ENCODE measurements at regions not wholly inside any gene's neighbourhood (a gene's known extent, or its start where the extent isn't known, plus 50 kb on each side); places are given as distances from the start of the nearest gene placed in this dataset.

DNA sequence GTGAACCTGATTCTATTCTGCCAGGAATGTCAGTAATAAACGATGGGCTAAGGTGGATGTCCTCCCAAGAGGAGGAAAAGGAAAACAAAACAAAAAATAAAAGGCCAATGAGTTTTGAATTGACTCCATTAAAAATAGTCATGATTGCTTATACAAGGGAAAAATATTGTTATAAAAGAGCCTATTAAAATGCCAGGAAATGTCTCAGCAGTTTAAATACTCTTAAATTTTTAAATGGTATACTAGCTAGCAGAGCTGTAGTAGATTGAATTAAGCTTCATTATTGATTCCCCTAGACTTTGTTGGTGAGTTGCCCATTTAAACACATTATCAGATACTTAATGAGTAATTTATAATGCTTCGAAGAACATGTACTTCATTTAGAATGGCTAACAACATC is 990.9 kb upstream of the GJE1 start:
- no peak for TF ChIP-seq EZH2 (IDR thresholded peaks at IDR 0.05; ENCODE audit: low read depth)
- TF ChIP-seq, protein P1, sequence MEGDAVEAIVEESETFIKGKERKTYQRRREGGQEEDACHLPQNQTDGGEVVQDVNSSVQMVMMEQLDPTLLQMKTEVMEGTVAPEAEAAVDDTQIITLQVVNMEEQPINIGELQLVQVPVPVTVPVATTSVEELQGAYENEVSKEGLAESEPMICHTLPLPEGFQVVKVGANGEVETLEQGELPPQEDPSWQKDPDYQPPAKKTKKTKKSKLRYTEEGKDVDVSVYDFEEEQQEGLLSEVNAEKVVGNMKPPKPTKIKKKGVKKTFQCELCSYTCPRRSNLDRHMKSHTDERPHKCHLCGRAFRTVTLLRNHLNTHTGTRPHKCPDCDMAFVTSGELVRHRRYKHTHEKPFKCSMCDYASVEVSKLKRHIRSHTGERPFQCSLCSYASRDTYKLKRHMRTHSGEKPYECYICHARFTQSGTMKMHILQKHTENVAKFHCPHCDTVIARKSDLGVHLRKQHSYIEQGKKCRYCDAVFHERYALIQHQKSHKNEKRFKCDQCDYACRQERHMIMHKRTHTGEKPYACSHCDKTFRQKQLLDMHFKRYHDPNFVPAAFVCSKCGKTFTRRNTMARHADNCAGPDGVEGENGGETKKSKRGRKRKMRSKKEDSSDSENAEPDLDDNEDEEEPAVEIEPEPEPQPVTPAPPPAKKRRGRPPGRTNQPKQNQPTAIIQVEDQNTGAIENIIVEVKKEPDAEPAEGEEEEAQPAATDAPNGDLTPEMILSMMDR (conservative IDR thresholded peaks at IDR 0.05), result no peak
- BruUV-seq (replicated peaks), result no TSS peak
- POLR2A ChIA-PET (ENCODE audit: unreplicated experiment), result no interaction called here

DNA sequence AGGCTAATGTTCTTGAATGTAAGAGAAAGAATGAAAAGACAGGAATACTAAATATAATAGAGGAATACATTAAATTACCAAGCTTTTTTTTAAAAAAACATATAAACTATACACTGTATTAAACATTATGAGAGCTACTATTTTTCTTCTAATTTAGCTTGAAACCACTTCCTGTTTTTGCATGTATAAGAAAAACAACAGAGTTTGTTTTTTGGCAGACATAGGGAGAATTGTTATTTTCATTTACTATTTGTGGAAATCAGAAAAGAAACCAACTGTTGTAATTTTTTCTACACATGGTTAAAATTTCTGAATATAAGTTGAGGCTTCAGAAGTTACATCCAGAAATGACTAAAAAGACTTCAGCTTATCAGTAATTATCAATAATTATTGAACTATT is 991.8 kb upstream of the GJE1 start:
- Histone ChIP-seq H4K20me1 (ENCODE audit: insufficient read depth) (no peaks in the 10 kb centered on the region), H3K4me1 (replicated peaks; ENCODE audit: insufficient read depth) (no peaks in the 10 kb centered on the region), H3K4me3 (no peak overlapping the region), H2AFZ (no peak overlapping the region), H3K4me2 (no peak overlapping the region), H3K36me3 (ENCODE audit: low read depth) (no peaks in the 10 kb centered on the region), H3K27ac (no peak overlapping the region), H3K79me2 (ENCODE audit: low read depth) (no peaks in the 10 kb centered on the region), H3K27me3 (ENCODE audit: insufficient read depth, low read depth) (no peaks in the 10 kb centered on the region), H3K9me3 (ENCODE audit: insufficient read depth, low read depth) (no peaks in the 10 kb centered on the region), H3K9me2 (ENCODE audit: insufficient read depth) (no peaks in the 10 kb centered on the region), H3F3A (ENCODE audit: insufficient read depth, low read depth) (no peaks in the 10 kb centered on the region)
- no peak for DNase-seq
- ChIA-PET CTCF (no interaction called here), POLR2A (ENCODE audit: unreplicated experiment) (interaction anchor here (0.5 kb wide), 1 partner anchor 258 kb away, joined by 5 read pairs; no protein-coding TSS in a partner anchor)
- TF ChIP-seq, protein P1 (conservative IDR thresholded peaks at IDR 0.05), result no peak
- no peak for TF ChIP-seq EZH2 (IDR thresholded peaks at IDR 0.05; ENCODE audit: low read depth)
- intact Hi-C loops (cut with micrococcal nuclease; ENCODE audit: unreplicated experiment), result no loop called here
- no TSS peak for BruUV-seq (replicated peaks)

More for the DNA sequence above, 990.9 kb upstream of the GJE1 start:
- Histone ChIP-seq H3K4me1 (replicated peaks; ENCODE audit: insufficient read depth) (no peaks in the 10 kb centered on the region), H3K4me2 (no peak overlapping the region), H3K9me3 (ENCODE audit: insufficient read depth, low read depth) (no peaks in the 10 kb centered on the region), H3K36me3 (ENCODE audit: low read depth) (no peaks in the 10 kb centered on the region), H3K79me2 (ENCODE audit: low read depth) (no peaks in the 10 kb centered on the region), H4K20me1 (ENCODE audit: insufficient read depth) (no peaks in the 10 kb centered on the region), H3K4me3 (no peak overlapping the region), H3K9me2 (ENCODE audit: insufficient read depth) (no peaks in the 10 kb centered on the region), H3K27me3 (ENCODE audit: insufficient read depth, low read depth) (no peaks in the 10 kb centered on the region), H3K27ac (no peak overlapping the region), H3F3A (ENCODE audit: insufficient read depth, low read depth) (no peaks in the 10 kb centered on the region), H2AFZ (no peak overlapping the region)
- no peak for DNase-seq
- CTCF ChIA-PET, result no interaction called here
- intact Hi-C loops (cut with micrococcal nuclease; ENCODE audit: unreplicated experiment), result no loop called here

DNA sequence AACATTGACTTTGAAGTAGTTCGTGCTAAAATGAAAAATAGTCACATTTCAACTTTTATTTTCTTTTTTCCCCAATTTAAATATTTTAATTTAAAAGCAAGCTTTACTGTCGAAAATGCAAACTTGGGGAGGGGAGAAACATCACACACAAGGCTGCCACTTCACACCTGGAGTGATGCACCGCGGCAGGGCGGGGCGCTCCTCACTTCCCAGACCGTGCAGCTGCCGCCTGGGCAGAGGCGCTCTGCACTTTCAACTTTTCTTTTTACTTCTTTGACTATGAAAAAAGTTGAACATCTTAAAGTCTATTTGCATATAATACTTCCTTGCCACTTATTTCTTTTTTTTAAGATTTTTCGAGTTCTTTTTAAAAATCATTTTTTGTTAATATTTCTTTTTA is 993.3 kb upstream of the GJE1 start:
- H3K9me2 ChIP-seq (ENCODE audit: insufficient read depth), result no peaks in the 10 kb centered on the region
- H3K4me3 ChIP-seq, result no peak overlapping the region
- no TSS peak for BruUV-seq (replicated peaks)
- no peaks in the 10 kb centered on the region for H3K4me1 ChIP-seq (replicated peaks; ENCODE audit: insufficient read depth)
- H2AFZ ChIP-seq, result no peak overlapping the region
- TF ChIP-seq, protein P1 (conservative IDR thresholded peaks at IDR 0.05), result no peak
- ChIA-PET CTCF (no interaction called here), POLR2A (ENCODE audit: unreplicated experiment) (interaction anchor here (0.6 kb wide), 1 partner anchor 1160 kb away, joined by 3 read pairs; no protein-coding TSS in a partner anchor)
- no peak overlapping the region for H3K27ac ChIP-seq
- intact Hi-C loops (cut with micrococcal nuclease; ENCODE audit: unreplicated experiment), result no loop called here
- no peaks in the 10 kb centered on the region for H3K36me3 ChIP-seq (ENCODE audit: low read depth)
- no peaks in the 10 kb centered on the region for H4K20me1 ChIP-seq (ENCODE audit: insufficient read depth)
- DNase-seq, result no peak
- H3K79me2 ChIP-seq (ENCODE audit: low read depth), result no peaks in the 10 kb centered on the region
- no peak overlapping the region for H3K4me2 ChIP-seq
- no peaks in the 10 kb centered on the region for H3K27me3 ChIP-seq (ENCODE audit: insufficient read depth, low read depth)
- H3F3A ChIP-seq (ENCODE audit: insufficient read depth, low read depth), result no peaks in the 10 kb centered on the region
- H3K9me3 ChIP-seq (ENCODE audit: insufficient read depth, low read depth), result no peaks in the 10 kb centered on the region

Measured in PC-9 (cell line).